Hepatocyte (in vitro differentiated cells): ENCODE measurements at regions not wholly inside any gene's neighbourhood (a gene's known extent, or its start where the extent isn't known, plus 50 kb on each side); places are given as distances from the start of the nearest gene placed in this dataset.

ENCODE experiments used
- DNase-seq: peaks from one replicate; pipeline ENCODE4 v3.0.0-alpha.2; 2016; ENCODE audit warnings: low spot score
- H2AFZ ChIP-seq: fragments of 200-600 bp; sonication (generic); 2 replicates; pipeline ENCODE4 v1.6.0; 2016; ENCODE audit warnings: antibody characterized with exemption, mild to moderate bottlenecking
- H3K27ac ChIP-seq: fragments of 200-600 bp; sonication (generic); 2 replicates; pipeline ENCODE4 v1.5.1; 2016; ENCODE audit warnings: mild to moderate bottlenecking
- H3K27me3 ChIP-seq: fragments of 200-600 bp; sonication (generic); 2 replicates; pipeline ENCODE4 v1.6.1; 2016
- H3K36me3 ChIP-seq: fragments of 200-600 bp; sonication (generic); replicated peaks from 2 replicates; pipeline ENCODE4 v1.5.1; 2016; ENCODE audit warnings: low read depth; ENCODE audit not compliant: insufficient read depth
- H3K4me1 ChIP-seq: fragments of 200-600 bp; sonication (generic); 2 replicates; pipeline ENCODE4 v1.5.1; 2016; ENCODE audit warnings: mild to moderate bottlenecking, moderate library complexity; ENCODE audit not compliant: insufficient read depth
- H3K4me2 ChIP-seq: fragments of 200-600 bp; sonication (generic); 2 replicates; pipeline ENCODE4 v1.6.0; 2016
- H3K4me3 ChIP-seq: fragments of 200-600 bp; sonication (generic); 2 replicates; pipeline ENCODE4 v1.5.1; 2016; ENCODE audit warnings: mild to moderate bottlenecking
- H3K79me2 ChIP-seq: fragments of 200-600 bp; sonication (generic); 2 replicates; pipeline ENCODE4 v1.6.0; 2017; ENCODE audit warnings: mild to moderate bottlenecking
- H3K9me2 ChIP-seq: fragments of 200-600 bp; sonication (generic); replicated peaks from 2 replicates; pipeline ENCODE4 v1.6.0; 2017; ENCODE audit warnings: mild to moderate bottlenecking; ENCODE audit not compliant: insufficient read depth
- H3K9me3 ChIP-seq: fragments of 200-600 bp; sonication (generic); 2 replicates; pipeline ENCODE4 v1.5.1; 2016; ENCODE audit warnings: low read depth, mild to moderate bottlenecking
- H4K20me1 ChIP-seq: fragments of 200-600 bp; sonication (generic); 2 replicates; pipeline ENCODE4 v1.6.0; 2016; ENCODE audit warnings: mild to moderate bottlenecking; ENCODE audit not compliant: insufficient read depth, poor library complexity, severe bottlenecking
- EZH2 ChIP-seq: fragments of 200-600 bp; sonication (generic); IDR thresholded peaks from 2 replicates; pipeline ENCODE4 v1.6.1; 2016; ENCODE audit warnings: antibody characterized with exemption, mild to moderate bottlenecking, borderline replicate concordance
- EZH2phosphoT487 ChIP-seq: fragments of 200-600 bp; sonication (generic); IDR thresholded peaks from one replicate; pipeline ENCODE4 v1.6.1; 2018; ENCODE audit warnings: antibody characterized with exemption, mild to moderate bottlenecking, low read depth, moderate library complexity; ENCODE audit not compliant: unreplicated experiment, severe bottlenecking
- WGBS: methylation state at CpG from one replicate; pipeline ENCODE4 v1.1.6; 2016; ENCODE audit warnings: low lambda C conversion rate; ENCODE audit errors: missing lambda C conversion rate; 5-methylcytosine and 5-hydroxymethylcytosine counted together
- TF ChIP-seq, protein P1 (sequence below): fragments of 200-600 bp; sonication (generic); IDR thresholded peaks from 2 replicates; pipeline ENCODE4 v1.5.1; 2016; ENCODE audit warnings: antibody characterized with exemption, mild to moderate bottlenecking; ENCODE audit not compliant: poor library complexity

DNA sequence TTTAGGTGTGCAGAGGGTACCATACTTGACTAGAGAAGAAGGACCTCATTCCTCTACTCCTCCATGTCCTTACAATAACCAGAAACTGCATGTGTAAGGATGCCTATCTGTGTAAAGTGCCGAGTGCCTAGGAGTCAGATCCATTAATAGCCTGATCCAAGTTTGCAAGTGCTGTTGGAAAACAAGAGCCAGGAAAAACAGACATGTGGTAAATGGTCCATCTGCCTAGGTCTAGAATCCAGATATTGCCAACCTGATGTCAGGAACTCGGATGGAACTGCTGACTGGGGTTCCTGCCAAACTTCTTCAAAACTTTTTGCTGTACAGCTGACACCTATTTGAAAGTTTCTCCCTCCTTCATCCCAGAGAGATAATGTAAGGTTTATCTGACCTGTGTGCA, 239.4 kb upstream of the CAMK1G start:
- WGBS = 85% methylated on average over 2 of the region's 2 CpGs
- Histone ChIP-seq H3K27ac (no peak overlapping the region), H3K4me1 (peaks cover 5% of the 10 kb centered on the region), H3K4me3 (no peak overlapping the region), H3K36me3 (no peaks in the 10 kb centered on the region), H3K27me3 (peaks cover 6% of the 10 kb centered on the region), H3K4me2 (no peak overlapping the region), H3K79me2 (no peaks in the 10 kb centered on the region), H3K9me3 (no peaks in the 10 kb centered on the region), H3K9me2 (no peaks in the 10 kb centered on the region), H2AFZ (no peak overlapping the region), H4K20me1 (no peaks in the 10 kb centered on the region)
- DNase-seq = no peak
- TF ChIP-seq EZH2 = no peak
- TF ChIP-seq, protein P1, sequence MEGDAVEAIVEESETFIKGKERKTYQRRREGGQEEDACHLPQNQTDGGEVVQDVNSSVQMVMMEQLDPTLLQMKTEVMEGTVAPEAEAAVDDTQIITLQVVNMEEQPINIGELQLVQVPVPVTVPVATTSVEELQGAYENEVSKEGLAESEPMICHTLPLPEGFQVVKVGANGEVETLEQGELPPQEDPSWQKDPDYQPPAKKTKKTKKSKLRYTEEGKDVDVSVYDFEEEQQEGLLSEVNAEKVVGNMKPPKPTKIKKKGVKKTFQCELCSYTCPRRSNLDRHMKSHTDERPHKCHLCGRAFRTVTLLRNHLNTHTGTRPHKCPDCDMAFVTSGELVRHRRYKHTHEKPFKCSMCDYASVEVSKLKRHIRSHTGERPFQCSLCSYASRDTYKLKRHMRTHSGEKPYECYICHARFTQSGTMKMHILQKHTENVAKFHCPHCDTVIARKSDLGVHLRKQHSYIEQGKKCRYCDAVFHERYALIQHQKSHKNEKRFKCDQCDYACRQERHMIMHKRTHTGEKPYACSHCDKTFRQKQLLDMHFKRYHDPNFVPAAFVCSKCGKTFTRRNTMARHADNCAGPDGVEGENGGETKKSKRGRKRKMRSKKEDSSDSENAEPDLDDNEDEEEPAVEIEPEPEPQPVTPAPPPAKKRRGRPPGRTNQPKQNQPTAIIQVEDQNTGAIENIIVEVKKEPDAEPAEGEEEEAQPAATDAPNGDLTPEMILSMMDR = no peak
- TF ChIP-seq EZH2phosphoT487 = no peak

DNA sequence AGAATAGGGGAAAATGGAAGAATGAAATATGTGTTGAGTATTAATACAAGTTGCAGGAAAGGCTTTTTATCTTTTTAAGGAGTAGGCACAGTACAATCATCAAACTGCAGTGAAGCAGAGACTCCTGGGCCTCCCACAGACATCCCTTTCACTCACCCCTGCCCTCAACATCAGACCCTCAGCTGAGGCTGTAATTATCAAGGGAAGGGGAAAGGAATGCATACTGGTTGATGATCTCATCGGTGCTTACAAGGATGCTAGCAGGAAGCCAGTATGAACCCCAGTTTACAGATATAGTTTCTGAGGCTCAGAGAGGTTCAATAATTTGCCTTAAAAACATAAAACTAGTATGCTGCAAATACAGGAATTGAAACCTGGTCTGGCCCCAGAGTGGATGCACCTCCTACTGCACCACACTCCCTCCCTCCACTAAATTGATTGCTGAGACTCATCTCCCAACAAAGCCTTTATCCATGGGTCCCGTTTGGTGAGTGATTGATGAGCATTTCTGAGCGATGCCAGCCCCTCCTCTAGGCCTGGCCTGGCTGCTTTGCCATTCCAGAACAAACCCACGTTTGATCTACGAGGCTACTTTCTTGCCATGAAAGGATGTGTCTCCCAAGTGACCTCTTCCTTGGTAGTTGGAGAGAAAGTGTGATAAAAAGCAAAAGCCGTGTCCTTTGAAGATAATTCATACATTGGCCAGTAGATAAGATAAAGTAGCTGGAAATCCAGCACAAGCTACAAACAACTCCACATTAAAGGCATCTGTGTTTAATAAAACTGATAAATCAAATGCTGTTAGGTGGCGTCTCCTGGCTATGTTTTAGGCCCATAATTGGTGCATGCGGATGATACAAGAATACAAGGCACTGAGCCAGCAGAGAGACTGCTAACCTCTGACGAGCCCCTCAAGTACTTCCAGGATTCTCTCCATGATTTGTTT, 233.9 kb upstream of the CAMK1G start:
- H3K27ac ChIP-seq = no peak overlapping the region
- no peaks in the 10 kb centered on the region for H3K36me3 ChIP-seq
- H3K27me3 ChIP-seq = no peaks in the 10 kb centered on the region
- no peaks in the 10 kb centered on the region for H3K9me3 ChIP-seq
- no peak overlapping the region for H3K4me2 ChIP-seq
- 24% methylated on average over 9 of the region's 9 CpGs for WGBS
- H3K4me1 ChIP-seq = peaks cover 14% of the 10 kb centered on the region
- no peak overlapping the region for H3K4me3 ChIP-seq
- H2AFZ ChIP-seq = no peak overlapping the region
- TF ChIP-seq, protein P1 = no peak
- TF ChIP-seq EZH2phosphoT487 = peak; percentile 43
- H4K20me1 ChIP-seq = no peaks in the 10 kb centered on the region
- peak; percentile 40 for DNase-seq
- no peaks in the 10 kb centered on the region for H3K79me2 ChIP-seq
- H3K9me2 ChIP-seq = no peaks in the 10 kb centered on the region

DNA sequence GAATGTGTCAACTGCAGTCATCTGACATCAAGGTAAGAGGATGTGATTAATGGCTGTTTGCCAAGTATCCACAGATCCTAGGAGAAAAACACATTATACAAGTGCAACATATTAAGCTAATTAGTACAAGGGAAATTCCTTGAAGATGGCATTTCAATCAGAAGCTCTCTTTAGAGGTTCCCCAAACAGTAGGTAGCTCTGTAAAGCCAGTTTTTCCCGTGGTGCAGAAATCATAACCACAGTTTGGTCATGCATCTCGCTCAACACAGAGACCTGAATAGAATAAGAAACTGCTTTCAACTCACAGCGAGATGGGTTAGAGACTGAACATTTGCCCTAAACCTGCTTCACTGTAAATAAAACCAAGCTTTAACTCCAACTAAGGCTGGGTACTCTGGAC, 230.5 kb upstream of the CAMK1G start:
- Histone ChIP-seq H3K9me2 (no peaks in the 10 kb centered on the region), H3K9me3 (no peaks in the 10 kb centered on the region), H3K27ac (no peak overlapping the region), H3K4me2 (no peak overlapping the region), H2AFZ (no peak overlapping the region), H3K79me2 (no peaks in the 10 kb centered on the region), H3K36me3 (no peaks in the 10 kb centered on the region), H3K4me1 (peaks cover 14% of the 10 kb centered on the region), H4K20me1 (no peaks in the 10 kb centered on the region), H3K27me3 (no peaks in the 10 kb centered on the region), H3K4me3 (no peak overlapping the region)
- DNase-seq = no peak
- 75% methylated on average over 3 of the region's 3 CpGs for WGBS
- TF ChIP-seq, protein P1 = no peak
- TF ChIP-seq EZH2phosphoT487 = no peak
- TF ChIP-seq EZH2 = no peak
